ENCODE measurements at regions not wholly inside any gene's neighbourhood (a gene's known extent, or its start where the extent isn't known, plus 50 kb on each side); places are given as distances from the start of the nearest gene placed in this dataset.

DNA sequence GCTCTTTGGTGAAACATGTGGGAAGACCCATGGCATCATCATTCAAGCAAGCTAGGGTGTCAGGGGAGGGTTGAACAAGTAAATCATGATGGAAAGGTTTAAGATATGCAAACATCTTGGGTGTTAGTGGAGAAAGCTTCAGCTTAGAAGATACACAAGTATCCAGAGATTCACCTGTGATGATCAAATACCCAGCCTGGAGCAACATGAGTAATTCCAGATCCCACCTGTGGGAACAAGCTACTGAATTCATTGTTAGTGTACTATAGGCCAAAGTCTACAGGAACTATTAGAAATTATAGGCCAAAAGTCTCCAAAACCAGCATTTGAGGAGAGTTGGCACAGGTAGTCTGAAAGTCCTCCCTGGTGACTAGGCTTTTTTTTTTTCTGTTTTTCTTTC lies 499.9 kb downstream of the NUF2 start:
- TF ChIP-seq CTCF (IDR thresholded peaks at IDR 0.05) (no peak), POLR2AphosphoS5 (IDR thresholded peaks at IDR 0.05) (no peak), POLR2A (IDR thresholded peaks at IDR 0.05) (no peak)

Measured in prostate gland (tissue), 2 donors.